K562 (cell line): ENCODE measurements at regions not wholly inside any gene's neighbourhood (a gene's known extent, or its start where the extent isn't known, plus 50 kb on each side); places are given as distances from the start of the nearest gene placed in this dataset.

Experiments
- ATAC-seq: fragments of 200-7000 bp; cut with Tn5 transposase; 3 replicates; pipeline ENCODE4 v1.9.1; 2020; ENCODE audit warnings: moderate library complexity
- BruUV-seq: library from RNA; stranded (reverse); fragments of 400-500 nt; replicated peaks from 2 replicates; lab custom pipeline; 2021; lab: Mats Ljungman, UMichigan
- CTCF ChIA-PET: fragments of 300-600 bp; formaldehyde crosslinking; extraction: SDS; loops from one replicate; lab custom pipeline; 2021; ENCODE audit warnings: low intra/inter-chr PET ratio; lab: Yijun Ruan, JAX
- POLR2A ChIA-PET: fragments of 300-600, 350-650 bp; sonication (Branson Sonifier 250); formaldehyde crosslinking; extraction: SDS; loops from one replicate; lab custom pipeline; 2021; ENCODE audit warnings: antibody characterized with exemption, inconsistent platforms; lab: Yijun Ruan, JAX
- DNase-seq, 4 experiments: peaks; one replicate each; pipeline versions ENCODE4 v3.0.0 to v3.0.0-alpha.2; 2011 to 2018; ENCODE audit warnings: low spot score in 3 of 4, mixed read lengths in 3 of 4; ENCODE audit errors: extremely low read depth in 1 of 4
- FAIRE-seq: peaks from 2 replicates; lab custom pipeline; 2011; peaks lifted over from hg19 to GRCh38; lab: Jason Lieb, UNC
- H2AFZ ChIP-seq: 2 replicates; pipeline ENCODE4 v1.6.0; 2011; ENCODE audit warnings: low read depth, low read length, control low read depth, inconsistent platforms
- H3K27ac ChIP-seq: fragments of 200-600 bp; 3 replicates; pipeline ENCODE4 v1.8.0; 2011; ENCODE audit warnings: low read depth, mild to moderate bottlenecking, control low read depth, inconsistent platforms, low read length, moderate library complexity, mixed read lengths; ENCODE audit errors: extremely low read depth
- H3K27me3 ChIP-seq, 2 experiments: fragments of 300-600 bp in 1 of 2; 2 replicates in 1 of 2; 3 replicates in 1 of 2; pipeline versions ENCODE4 v1.6.0 to v1.8.0; 2011; ENCODE audit warnings: inconsistent platforms in 2 of 2, low read length in 2 of 2, mild to moderate bottlenecking in 1 of 2, mixed read lengths in 1 of 2, moderate library complexity in 1 of 2; ENCODE audit not compliant: control insufficient read depth in 2 of 2, insufficient read depth in 2 of 2
- H3K36me3 ChIP-seq: fragments of 300-600 bp; 3 replicates; pipeline ENCODE4 v1.8.0; 2011; ENCODE audit warnings: mild to moderate bottlenecking, low read length, inconsistent platforms; ENCODE audit not compliant: control insufficient read depth, insufficient read depth
- H3K4me1 ChIP-seq, 2 experiments: fragments of 200-600 bp in 1 of 2; replicated peaks in 1 of 2; 2 replicates in 1 of 2; 3 replicates in 1 of 2; pipeline versions ENCODE4 v1.5.1 to v1.8.0; 2011; ENCODE audit warnings: inconsistent platforms in 2 of 2, low read length in 2 of 2, mild to moderate bottlenecking in 1 of 2, mixed read lengths in 1 of 2, moderate library complexity in 1 of 2; ENCODE audit not compliant: control insufficient read depth in 2 of 2, insufficient read depth in 2 of 2
- H3K4me2 ChIP-seq: 2 replicates; pipeline ENCODE4 v1.6.1; 2011; ENCODE audit warnings: low read length, control low read depth, inconsistent platforms, mixed read lengths; ENCODE audit not compliant: insufficient read depth
- H3K4me3 ChIP-seq: fragments of 200-600 bp; sonication (generic), shearing (Covaris generic); 2 replicates; pipeline ENCODE4 v1.5.1; 2016; ENCODE audit warnings: control low read depth, inconsistent platforms
- H3K79me2 ChIP-seq: fragments of 200-600 bp; 3 replicates; pipeline ENCODE4 v1.8.0; 2011; ENCODE audit warnings: low read length, inconsistent platforms; ENCODE audit not compliant: control insufficient read depth, insufficient read depth
- H3K9ac ChIP-seq, 2 experiments: 2 replicates each; pipeline versions ENCODE4 v1.6.0 to v1.6.1; 2011; ENCODE audit warnings: low read depth in 2 of 2, low read length in 2 of 2, control low read depth in 1 of 2, inconsistent platforms in 1 of 2, mild to moderate bottlenecking in 1 of 2, mixed read lengths in 1 of 2; ENCODE audit not compliant: insufficient read depth in 1 of 2
- H3K9me1 ChIP-seq: one replicate; pipeline ENCODE4 v1.6.0; 2011; ENCODE audit warnings: inconsistent platforms, mild to moderate bottlenecking, low read length, moderate library complexity; ENCODE audit not compliant: control insufficient read depth, insufficient read depth
- H3K9me3 ChIP-seq: replicated peaks from 2 replicates; pipeline ENCODE4 v1.5.1; 2011; ENCODE audit warnings: low read depth, low read length, inconsistent platforms; ENCODE audit not compliant: control insufficient read depth, insufficient read depth
- H4K20me1 ChIP-seq: replicated peaks from 2 replicates; pipeline ENCODE4 v1.6.1; 2011; ENCODE audit warnings: low read length, inconsistent platforms, mixed read lengths; ENCODE audit not compliant: control insufficient read depth, insufficient read depth
- NR0B1 ChIP-seq: fragments of 450-650 bp; IDR thresholded peaks from one replicate; pipeline ENCODE4 v1.6.1; 2018; ENCODE audit warnings: mild to moderate bottlenecking, moderate library complexity; ENCODE audit not compliant: partially characterized antibody
- TFAM ChIP-seq: fragments of 250-450 bp; sonication (Bioruptor Pico); conservative IDR thresholded peaks from 2 replicates; pipeline ENCODE4 v1.5.0; 2021; ENCODE audit warnings: mild to moderate bottlenecking, moderate library complexity
- ZNF507 ChIP-seq: conservative IDR thresholded peaks from 2 replicates; pipeline ENCODE4 v1.6.1; 2017; ENCODE audit warnings: missing genetic modification characterization, missing compliant biosample characterization
- WGBS: fragments of 100-300 bp; shearing (Covaris generic); methylation state at CpG from one replicate; pipeline ENCODE4 v1.1.6; 2016; ENCODE audit warnings: low coverage, mixed read lengths; ENCODE audit not compliant: insufficient coverage; ENCODE audit errors: missing lambda C conversion rate; 5-methylcytosine and 5-hydroxymethylcytosine counted together
- in situ Hi-C: fragments of 300-500 bp; cut with MboI; formaldehyde crosslinking; loops from 4 replicates; pipeline ENCODE4 v1.15.0; 2018; ENCODE audit warnings: inconsistent platforms, mixed read lengths
- intact Hi-C: fragments of 100-400 bp; cut with micrococcal nuclease; formaldehyde crosslinking; loops from 2 replicates; pipeline ENCODE4 v1.14.2; 2022

- ATAC-seq = no peak
- POLR2A ChIA-PET = no interaction called here
These were observed 219.1 kb upstream of the NBEA start for GRCh38 chr13:34722922-34723321.

GRCh38 chr13:34730961-34731360 lies 211.1 kb upstream of the NBEA start:
- DNase-seq = no peak
- H3K4me1 ChIP-seq = no peaks in the 10 kb centered on the region
- intact Hi-C loops = no loop called here
- no peak overlapping the region for H3K4me2 ChIP-seq
- no peak for FAIRE-seq
- POLR2A ChIA-PET = no interaction called here
- WGBS = 0% methylated on average over 2 of the region's 2 CpGs
- in situ Hi-C loops = no loop called here
- H3K27ac ChIP-seq = no peak overlapping the region
- no TSS peak for BruUV-seq
- no peak overlapping the region for H3K4me3 ChIP-seq
- H4K20me1 ChIP-seq = no peaks in the 10 kb centered on the region
- no peaks in the 10 kb centered on the region for H3K36me3 ChIP-seq
- no peaks in the 10 kb centered on the region for H3K27me3 ChIP-seq
- H3K79me2 ChIP-seq = no peaks in the 10 kb centered on the region
- ATAC-seq = no peak
- no peak overlapping the region for H3K9ac ChIP-seq
- CTCF ChIA-PET = no interaction called here
- H3K9me1 ChIP-seq = no peaks in the 10 kb centered on the region
- no peaks in the 10 kb centered on the region for H3K9me3 ChIP-seq
- H2AFZ ChIP-seq = no peak overlapping the region

More at GRCh38 chr13:34722922-34723321, 219.1 kb upstream of the NBEA start:
- in situ Hi-C loops (no loop called here), intact Hi-C loops (no loop called here)
- no peak for TF ChIP-seq TFAM (CRISPR knock-in tag)
- TF ChIP-seq ZNF507 (tag) = no peak
- TF ChIP-seq NR0B1 = no peak
- CTCF ChIA-PET = no interaction called here
- H2AFZ ChIP-seq = no peak overlapping the region
- FAIRE-seq (no peak), DNase-seq (no peak)
- no peak overlapping the region for H3K27ac ChIP-seq
- H3K9me1 ChIP-seq = no peaks in the 10 kb centered on the region
- H4K20me1 ChIP-seq = no peaks in the 10 kb centered on the region
- no TSS peak for BruUV-seq
- H3K36me3 ChIP-seq = no peaks in the 10 kb centered on the region
- H3K4me1 ChIP-seq = no peaks in the 10 kb centered on the region
- no peaks in the 10 kb centered on the region for H3K27me3 ChIP-seq
- H3K4me2 ChIP-seq = no peak overlapping the region
- H3K9me3 ChIP-seq = no peaks in the 10 kb centered on the region
- H3K4me3 ChIP-seq = no peak overlapping the region
- H3K79me2 ChIP-seq = no peaks in the 10 kb centered on the region
- H3K9ac ChIP-seq = no peak overlapping the region
